ENCODE measurements at regions not wholly inside any gene's neighbourhood (a gene's known extent, or its start where the extent isn't known, plus 50 kb on each side); places are given as distances from the start of the nearest gene placed in this dataset.

- no peak for TF ChIP-seq CTCF (IDR thresholded peaks at IDR 0.05)
- Histone ChIP-seq H3K4me2 (ENCODE audit: low read length) (no peak overlapping the region), H3K79me2 (no peaks in the 10 kb centered on the region), H3K27me3 (ENCODE audit: control insufficient read depth, insufficient read depth, low read length) (no peaks in the 10 kb centered on the region), H2AFZ (no peak overlapping the region), H3K4me3 (ENCODE audit: low read depth, low read length) (no peak overlapping the region), H3K27ac (no peak overlapping the region), H3K9me3 (ENCODE audit: control insufficient read depth, low read length) (no peaks in the 10 kb centered on the region), H3K4me1 (no peaks in the 10 kb centered on the region), H3K9ac (no peak overlapping the region), H3K36me3 (ENCODE audit: control insufficient read depth, insufficient read depth, low read length) (no peaks in the 10 kb centered on the region)
These were observed 420.0 kb upstream of the TLE4 start for GRCh38 chr9:79151791-79152190.

GRCh38 chr9:79152306-79152705 lies 419.5 kb upstream of the TLE4 start:
- Histone ChIP-seq H2AFZ (no peak overlapping the region), H3K27me3 (ENCODE audit: control insufficient read depth, insufficient read depth, low read length) (no peaks in the 10 kb centered on the region), H3K4me3 (ENCODE audit: low read depth, low read length) (no peak overlapping the region), H3K27ac (no peak overlapping the region), H3K36me3 (ENCODE audit: control insufficient read depth, insufficient read depth, low read length) (no peaks in the 10 kb centered on the region), H3K9me3 (ENCODE audit: control insufficient read depth, low read length) (no peaks in the 10 kb centered on the region), H3K9ac (no peak overlapping the region), H3K4me1 (no peaks in the 10 kb centered on the region), H3K4me2 (ENCODE audit: low read length) (no peak overlapping the region), H3K79me2 (no peaks in the 10 kb centered on the region)
- no peak for TF ChIP-seq CTCF (IDR thresholded peaks at IDR 0.05)

GRCh38 chr9:79154806-79155205 lies 417.0 kb upstream of the TLE4 start:
- Histone ChIP-seq H2AFZ (no peak overlapping the region), H3K36me3 (ENCODE audit: control insufficient read depth, insufficient read depth, low read length) (no peaks in the 10 kb centered on the region), H3K4me1 (no peaks in the 10 kb centered on the region), H3K79me2 (no peaks in the 10 kb centered on the region), H3K27me3 (ENCODE audit: control insufficient read depth, insufficient read depth, low read length) (no peaks in the 10 kb centered on the region), H3K4me3 (ENCODE audit: low read depth, low read length) (no peak overlapping the region), H3K9ac (no peak overlapping the region), H3K9me3 (ENCODE audit: control insufficient read depth, low read length) (no peaks in the 10 kb centered on the region), H3K4me2 (ENCODE audit: low read length) (no peak overlapping the region), H3K27ac (no peak overlapping the region)
- TF ChIP-seq CTCF (IDR thresholded peaks at IDR 0.05): no peak

GRCh38 chr9:79155308-79155707 lies 416.5 kb upstream of the TLE4 start:
- H2AFZ ChIP-seq: no peak overlapping the region
- no peak overlapping the region for H3K27ac ChIP-seq
- H3K79me2 ChIP-seq: no peaks in the 10 kb centered on the region
- no peak overlapping the region for H3K9ac ChIP-seq
- no peak for TF ChIP-seq CTCF (IDR thresholded peaks at IDR 0.05)
- H3K9me3 ChIP-seq (ENCODE audit: control insufficient read depth, low read length): no peaks in the 10 kb centered on the region
- no peak overlapping the region for H3K4me2 ChIP-seq (ENCODE audit: low read length)
- no peaks in the 10 kb centered on the region for H3K36me3 ChIP-seq (ENCODE audit: control insufficient read depth, insufficient read depth, low read length)
- H3K4me1 ChIP-seq: no peaks in the 10 kb centered on the region
- H3K27me3 ChIP-seq (ENCODE audit: control insufficient read depth, insufficient read depth, low read length): no peaks in the 10 kb centered on the region
- no peak overlapping the region for H3K4me3 ChIP-seq (ENCODE audit: low read depth, low read length)

GRCh38 chr9:79163544-79163943 lies 408.2 kb upstream of the TLE4 start:
- no peak overlapping the region for H3K4me2 ChIP-seq (ENCODE audit: low read length)
- H3K27ac ChIP-seq: no peak overlapping the region
- H3K9ac ChIP-seq: no peak overlapping the region
- H3K27me3 ChIP-seq (ENCODE audit: control insufficient read depth, insufficient read depth, low read length): no peaks in the 10 kb centered on the region
- no peak for TF ChIP-seq CTCF (IDR thresholded peaks at IDR 0.05)
- no peaks in the 10 kb centered on the region for H3K36me3 ChIP-seq (ENCODE audit: control insufficient read depth, insufficient read depth, low read length)
- H3K79me2 ChIP-seq: no peaks in the 10 kb centered on the region
- H3K9me3 ChIP-seq (ENCODE audit: control insufficient read depth, low read length): no peaks in the 10 kb centered on the region
- H3K4me1 ChIP-seq: no peaks in the 10 kb centered on the region
- H2AFZ ChIP-seq: no peak overlapping the region
- H3K4me3 ChIP-seq (ENCODE audit: low read depth, low read length): no peak overlapping the region
